ENCODE measurements at regions not wholly inside any gene's neighbourhood (a gene's known extent, or its start where the extent isn't known, plus 50 kb on each side); places are given as distances from the start of the nearest gene placed in this dataset.
A peak's percentile ranks its signal among the peaks of the same experiment; 100 is the strongest.

GRCh38 chrX:131789664-131790063 is 233.4 kb upstream of the STK26 start:
- Histone ChIP-seq H3K9ac (ENCODE audit: insufficient read depth in 1 of 2, low read length in 2 of 2) (no peak overlapping the region), H3K27me3 (ENCODE audit: control insufficient read depth in 3 of 3, insufficient read depth in 3 of 3, low read length in 2 of 3) (peaks cover 0 to 14% (median 12%) of the 10 kb centered on the region in 3 donors), H3K27ac (ENCODE audit: low read depth in 1 of 2, low read length in 1 of 2) (no peak overlapping the region), H3K36me3 (ENCODE audit: control insufficient read depth in 4 of 4, insufficient read depth in 4 of 4, low read length in 4 of 4) (no peaks in the 10 kb centered on the region), H3K9me3 (ENCODE audit: control insufficient read depth in 4 of 4, insufficient read depth in 3 of 4, low read length in 3 of 4) (peaks cover 0 to 2% (median 0%) of the 10 kb centered on the region in 4 donors), H3K4me3 (no peak overlapping the region), H3K4me1 (ENCODE audit: control insufficient read depth in 5 of 5, insufficient read depth in 5 of 5, low read length in 5 of 5) (peaks cover 0 to 3% (median 0%) of the 10 kb centered on the region in 5 donors)
- WGBS, 2 donors = 65 to 69% methylated on average over 2 of the region's 2 CpGs
- no peak for DNase-seq
- ATAC-seq (ENCODE audit: insufficient read depth, low FRiP score) = no peak
- no peak for TF ChIP-seq CTCF (IDR thresholded peaks at IDR 0.05; ENCODE audit: control extremely low read depth, extremely low read depth)

- no peak for TF ChIP-seq CTCF (IDR thresholded peaks at IDR 0.05; ENCODE audit: control extremely low read depth, extremely low read depth)
- H3K9me3 ChIP-seq (ENCODE audit: control insufficient read depth in 4 of 4, insufficient read depth in 3 of 4, low read length in 3 of 4) = peaks cover 0 to 4% (median 0%) of the 10 kb centered on the region in 4 donors
- no peak for ATAC-seq (ENCODE audit: insufficient read depth, low FRiP score)
- peaks cover 0 to 3% (median 0%) of the 10 kb centered on the region in 5 donors for H3K4me1 ChIP-seq (ENCODE audit: control insufficient read depth in 5 of 5, insufficient read depth in 5 of 5, low read length in 5 of 5)
- peak overlapping the region in 1 of 2 donors; percentile 16 for H3K9ac ChIP-seq (ENCODE audit: insufficient read depth in 1 of 2, low read length in 2 of 2)
- H3K27me3 ChIP-seq (ENCODE audit: control insufficient read depth in 3 of 3, insufficient read depth in 3 of 3, low read length in 2 of 3) = peaks cover 0 to 21% (median 17%) of the 10 kb centered on the region in 3 donors
- DNase-seq = peak in 2 of 3 donors; percentile 9 to 55
- 51 to 96% methylated on average over 9 of the region's 9 CpGs for WGBS, 2 donors
- H3K36me3 ChIP-seq (ENCODE audit: control insufficient read depth in 4 of 4, insufficient read depth in 4 of 4, low read length in 4 of 4) = no peaks in the 10 kb centered on the region
- H3K4me3 ChIP-seq = no peak overlapping the region
- no peak overlapping the region for H3K27ac ChIP-seq (ENCODE audit: low read depth in 1 of 2, low read length in 1 of 2)
Measured at GRCh38 chrX:131791608-131792355, 231.3 kb upstream of the STK26 start.

- WGBS, 2 donors = 51 to 98% methylated on average over 13 of the region's 13 CpGs
- DNase-seq (peak in 2 of 3 donors; percentile 96 to 98), ATAC-seq (ENCODE audit: insufficient read depth, low FRiP score) (peak; percentile 89)
- Histone ChIP-seq H3K9ac (ENCODE audit: insufficient read depth in 1 of 2, low read length in 2 of 2) (peak overlapping the region in 1 of 2 donors; percentile 81), H3K9me3 (ENCODE audit: control insufficient read depth in 4 of 4, insufficient read depth in 3 of 4, low read length in 3 of 4) (peaks cover 0 to 4% (median 0%) of the 10 kb centered on the region in 4 donors), H3K4me1 (ENCODE audit: control insufficient read depth in 5 of 5, insufficient read depth in 5 of 5, low read length in 5 of 5) (peaks cover 0 to 3% (median 0%) of the 10 kb centered on the region in 5 donors), H3K36me3 (ENCODE audit: control insufficient read depth in 4 of 4, insufficient read depth in 4 of 4, low read length in 4 of 4) (no peaks in the 10 kb centered on the region), H3K27me3 (ENCODE audit: control insufficient read depth in 3 of 3, insufficient read depth in 3 of 3, low read length in 2 of 3) (peaks cover 0 to 25% (median 20%) of the 10 kb centered on the region in 3 donors), H3K27ac (ENCODE audit: low read depth in 1 of 2, low read length in 1 of 2) (peak overlapping the region in 1 of 2 donors; percentile 81), H3K4me3 (peak overlapping the region; percentile 37)
- TF ChIP-seq CTCF (IDR thresholded peaks at IDR 0.05; ENCODE audit: control extremely low read depth, extremely low read depth) = peak; percentile 33
Measured at GRCh38 chrX:131792356-131792749, 230.7 kb upstream of the STK26 start.
